CD4-positive, CD25-positive, alpha-beta regulatory T cell (primary cell): ENCODE measurements at regions not wholly inside any gene's neighbourhood (a gene's known extent, or its start where the extent isn't known, plus 50 kb on each side); places are given as distances from the start of the nearest gene placed in this dataset.
A peak's percentile ranks its signal among the peaks of the same experiment; 100 is the strongest.

Source experiments
- ATAC-seq, 2 donors: fragments of 150-1000 bp; cut with Tn5 transposase; one replicate each; pipeline ENCODE4 v1.10.0; 2021; ENCODE audit warnings: low read depth in 2 of 2, moderate number of reproducible peaks in 2 of 2, moderate library complexity in 1 of 2
- DNase-seq, 3 donors: peaks; one replicate each; pipeline versions ENCODE4 v3.0.0 to v3.0.0-alpha.2; 2012 to 2022; ENCODE audit warnings: mixed read lengths in 1 of 3
- H3K27ac ChIP-seq: one replicate; pipeline ENCODE4 v1.7.0; 2013; ENCODE audit warnings: mild to moderate bottlenecking, low read length; ENCODE audit not compliant: insufficient read depth, poor library complexity, severe bottlenecking
- H3K27me3 ChIP-seq: one replicate; pipeline ENCODE4 v1.7.0; 2013; ENCODE audit warnings: low read length; ENCODE audit not compliant: control insufficient read depth, insufficient read depth
- H3K36me3 ChIP-seq: one replicate; pipeline ENCODE4 v1.7.0; 2013; ENCODE audit warnings: mild to moderate bottlenecking, low read length, moderate library complexity; ENCODE audit not compliant: control insufficient read depth, insufficient read depth
- H3K4me1 ChIP-seq: 2 replicates; pipeline ENCODE4 v1.7.0; 2013; ENCODE audit warnings: mild to moderate bottlenecking, low read length; ENCODE audit not compliant: insufficient read depth, control insufficient read depth, poor library complexity, severe bottlenecking
- H3K4me3 ChIP-seq: one replicate; pipeline ENCODE4 v1.7.0; 2013; ENCODE audit warnings: low read depth, mild to moderate bottlenecking, low read length, moderate library complexity
- H3K9me3 ChIP-seq, 2 experiments: 1 replicate in 1 of 2; 2 replicates in 1 of 2; pipeline ENCODE4 v1.7.0; 2013; ENCODE audit warnings: low read length in 2 of 2, mild to moderate bottlenecking in 1 of 2, moderate library complexity in 1 of 2; ENCODE audit not compliant: control insufficient read depth in 2 of 2
- H3K27ac Mint-ChIP-seq, 3 donors: one replicate each; pipeline ENCODE4 v1.8.0; 2020 to 2022; ENCODE audit warnings: mild to moderate bottlenecking in 3 of 3, mixed read lengths in 3 of 3, moderate library complexity in 2 of 3
- H3K27me3 Mint-ChIP-seq: one replicate; pipeline ENCODE4 v1.8.0; 2022; ENCODE audit warnings: mild to moderate bottlenecking, mixed read lengths
- H3K36me3 Mint-ChIP-seq: one replicate; pipeline ENCODE4 v1.8.0; 2020; ENCODE audit warnings: mixed read lengths
- H3K4me1 Mint-ChIP-seq, 4 donors: one replicate each; pipeline ENCODE4 v1.8.0; 2020 to 2022; ENCODE audit warnings: mixed read lengths in 4 of 4, mild to moderate bottlenecking in 1 of 4
- H3K4me3 Mint-ChIP-seq, 4 donors: one replicate each; pipeline ENCODE4 v1.8.0; 2020 to 2022; ENCODE audit warnings: mild to moderate bottlenecking in 4 of 4, mixed read lengths in 4 of 4, moderate library complexity in 3 of 4
- H3K9me3 Mint-ChIP-seq, 7 donors: one replicate each; pipeline ENCODE4 v1.8.0; 2020 to 2022; ENCODE audit warnings: mixed read lengths in 7 of 7, mild to moderate bottlenecking in 3 of 7, moderate library complexity in 2 of 7

GRCh38 chr15:70470556-70471191, 292.7 kb downstream of the UACA start:
- Mint-ChIP-seq H3K36me3 (no peaks in the 10 kb centered on the region), H3K27me3 (peaks cover 33% of the 10 kb centered on the region), H3K27ac (no peak overlapping the region), H3K9me3 (peaks cover 0 to 2% (median 0%) of the 10 kb centered on the region in 7 donors), H3K4me3 (peak overlapping the region in 1 of 4 donors; percentile 86), H3K4me1 (peaks cover 0 to 12% (median 2%) of the 10 kb centered on the region in 4 donors)
- Histone ChIP-seq H3K4me1 (no peaks in the 10 kb centered on the region), H3K36me3 (no peaks in the 10 kb centered on the region), H3K4me3 (no peak overlapping the region), H3K27me3 (peaks cover 5% of the 10 kb centered on the region), H3K27ac (no peak overlapping the region), H3K9me3 (no peaks in the 10 kb centered on the region)
- ATAC-seq: no peak
- no peak for DNase-seq

DNA sequence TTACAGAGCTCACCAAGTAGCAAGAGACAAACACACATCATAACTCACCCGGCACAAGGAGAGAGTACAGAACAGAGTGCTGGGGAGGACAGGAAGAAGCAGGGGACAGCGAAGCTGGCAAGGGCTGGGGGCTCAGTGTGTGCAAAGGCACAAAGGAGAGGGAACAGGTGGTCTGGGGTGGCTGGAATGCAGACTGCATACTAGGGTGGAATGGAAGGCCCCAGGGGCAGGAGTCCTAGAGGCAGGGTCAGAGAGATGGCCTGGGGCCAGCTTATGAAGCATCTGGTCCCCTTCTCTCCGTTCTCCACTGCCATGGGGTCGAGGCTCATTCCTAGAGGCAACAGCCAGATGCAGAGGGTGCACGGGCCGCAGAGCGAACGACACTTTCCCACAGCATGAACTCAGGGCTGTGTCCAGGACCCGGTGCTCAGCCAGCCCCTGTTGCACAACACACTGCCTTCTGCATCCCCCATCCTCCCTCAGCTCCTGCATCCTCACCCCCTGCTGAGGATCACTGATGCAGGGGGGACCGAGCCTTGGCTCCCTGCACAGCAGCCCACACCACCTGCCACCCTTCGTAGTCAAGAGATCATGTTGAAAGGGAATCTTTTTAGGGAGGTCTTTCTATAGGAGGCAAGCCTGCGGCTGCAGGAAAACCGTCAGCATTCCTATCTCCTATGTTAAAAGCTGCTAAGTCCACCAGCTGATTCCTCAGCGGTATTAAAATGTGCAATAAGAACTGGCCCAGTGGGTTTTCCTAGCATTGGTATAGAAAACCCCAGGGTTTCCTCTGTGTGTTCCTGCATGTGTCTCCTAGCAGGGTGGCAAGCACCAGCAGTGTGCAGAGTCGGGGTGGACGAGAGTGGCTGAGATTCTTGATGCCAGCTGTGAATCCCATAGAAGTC, 293.5 kb downstream of the UACA start:
- Mint-ChIP-seq H3K4me3 (peak overlapping the region in 1 of 4 donors; percentile 86), H3K9me3 (peaks cover 0 to 2% (median 0%) of the 10 kb centered on the region in 7 donors), H3K27me3 (peaks cover 25% of the 10 kb centered on the region), H3K27ac (no peak overlapping the region), H3K36me3 (no peaks in the 10 kb centered on the region), H3K4me1 (peaks cover 0 to 6% (median 2%) of the 10 kb centered on the region in 4 donors)
- Histone ChIP-seq H3K27me3 (peaks cover 2% of the 10 kb centered on the region), H3K4me3 (no peak overlapping the region), H3K27ac (no peak overlapping the region), H3K9me3 (no peaks in the 10 kb centered on the region), H3K4me1 (no peaks in the 10 kb centered on the region), H3K36me3 (no peaks in the 10 kb centered on the region)
- ATAC-seq (no peak), DNase-seq (no peak)

DNA sequence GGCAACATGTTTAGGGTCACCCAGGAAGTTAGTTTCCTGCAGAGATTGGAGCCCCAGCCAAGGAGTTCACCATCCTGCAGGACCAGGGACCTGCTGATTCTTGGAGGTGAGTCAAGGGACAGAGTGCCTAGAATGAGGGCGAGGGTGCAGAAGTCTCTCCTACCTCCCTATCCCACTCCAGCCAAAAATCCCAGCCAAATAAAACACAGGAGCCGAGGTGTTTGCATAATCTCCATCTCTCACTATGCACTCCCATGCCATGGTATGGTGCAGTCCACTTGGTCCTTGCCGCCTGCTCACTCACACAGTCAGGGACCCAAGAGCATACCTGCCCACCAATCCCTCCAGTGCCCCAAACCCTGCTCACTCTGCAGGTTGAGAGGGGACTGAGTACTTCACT, 294.2 kb downstream of the UACA start:
- no peak for DNase-seq
- no peak for ATAC-seq
- Histone ChIP-seq H3K4me1 (no peaks in the 10 kb centered on the region), H3K27ac (no peak overlapping the region), H3K27me3 (no peaks in the 10 kb centered on the region), H3K9me3 (no peaks in the 10 kb centered on the region), H3K4me3 (no peak overlapping the region), H3K36me3 (no peaks in the 10 kb centered on the region)
- Mint-ChIP-seq H3K9me3 (peaks cover 0 to 2% (median 0%) of the 10 kb centered on the region in 7 donors), H3K27me3 (peaks cover 24% of the 10 kb centered on the region), H3K4me1 (peaks cover 0 to 4% (median under 1%) of the 10 kb centered on the region in 4 donors), H3K36me3 (no peaks in the 10 kb centered on the region), H3K27ac (no peak overlapping the region), H3K4me3 (no peak overlapping the region)

GRCh38 chr15:70466895-70467529, 296.3 kb downstream of the UACA start:
- H3K4me3 ChIP-seq: no peak overlapping the region
- no peaks in the 10 kb centered on the region for H3K4me1 ChIP-seq
- H3K27me3 ChIP-seq: peaks cover 1% of the 10 kb centered on the region
- peaks cover 0 to 4% (median 0%) of the 10 kb centered on the region in 4 donors for H3K4me1 Mint-ChIP-seq
- H3K4me3 Mint-ChIP-seq: no peak overlapping the region
- no peak overlapping the region for H3K27ac Mint-ChIP-seq
- peak in 2 of 3 donors; percentile 36 to 69 for DNase-seq
- H3K36me3 Mint-ChIP-seq: no peaks in the 10 kb centered on the region
- peaks cover 0 to 2% (median 0%) of the 10 kb centered on the region in 7 donors for H3K9me3 Mint-ChIP-seq
- ATAC-seq: peak; percentile 56 to 68
- no peaks in the 10 kb centered on the region for H3K9me3 ChIP-seq
- no peak overlapping the region for H3K27ac ChIP-seq
- H3K36me3 ChIP-seq: no peaks in the 10 kb centered on the region
- peaks cover 18% of the 10 kb centered on the region for H3K27me3 Mint-ChIP-seq

GRCh38 chr15:70466305-70466704, 297.1 kb downstream of the UACA start:
- Mint-ChIP-seq H3K27me3 (peaks cover 15% of the 10 kb centered on the region), H3K27ac (no peak overlapping the region)
- ATAC-seq: no peak

DNA sequence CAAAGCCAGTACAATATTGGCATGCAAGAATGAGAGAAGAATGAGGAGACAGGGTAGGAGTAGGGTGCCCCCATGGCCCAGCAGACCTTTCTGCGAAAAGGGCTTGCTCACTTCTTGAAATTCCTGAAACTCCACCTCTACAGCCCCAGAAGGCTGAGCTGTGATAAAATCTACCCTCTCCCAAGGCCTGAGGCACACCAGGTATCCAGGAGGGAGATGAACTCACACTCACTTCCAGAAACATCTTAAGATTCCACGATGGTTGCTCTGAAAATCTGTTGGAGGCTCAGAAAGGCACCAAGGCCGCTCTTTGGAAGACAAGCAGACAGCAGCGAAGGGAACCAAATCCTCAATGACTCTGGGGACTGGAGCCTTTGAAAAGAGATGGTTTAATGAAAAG, 297.5 kb downstream of the UACA start:
- Histone ChIP-seq H3K4me1 (no peaks in the 10 kb centered on the region), H3K9me3 (no peaks in the 10 kb centered on the region), H3K27ac (no peak overlapping the region), H3K36me3 (no peaks in the 10 kb centered on the region), H3K27me3 (peaks cover 5% of the 10 kb centered on the region), H3K4me3 (no peak overlapping the region)
- Mint-ChIP-seq H3K4me1 (peaks cover 0 to 4% (median 0%) of the 10 kb centered on the region in 4 donors), H3K36me3 (no peaks in the 10 kb centered on the region), H3K27me3 (peaks cover 20% of the 10 kb centered on the region), H3K27ac (no peak overlapping the region), H3K4me3 (no peak overlapping the region), H3K9me3 (peaks cover 0 to 2% (median 0%) of the 10 kb centered on the region in 7 donors)
- DNase-seq (no peak), ATAC-seq (no peak)

More at GRCh38 chr15:70466305-70466704, 297.1 kb downstream of the UACA start:
- Mint-ChIP-seq H3K36me3 (no peaks in the 10 kb centered on the region), H3K4me1 (peaks cover 0 to 4% (median 0%) of the 10 kb centered on the region in 4 donors), H3K9me3 (peaks cover 0 to 2% (median 0%) of the 10 kb centered on the region in 7 donors), H3K4me3 (no peak overlapping the region)
- H3K4me3 ChIP-seq: no peak overlapping the region
- no peaks in the 10 kb centered on the region for H3K36me3 ChIP-seq
- H3K27ac ChIP-seq: no peak overlapping the region
- no peaks in the 10 kb centered on the region for H3K4me1 ChIP-seq
- H3K27me3 ChIP-seq: peaks cover 2% of the 10 kb centered on the region
- H3K9me3 ChIP-seq: no peaks in the 10 kb centered on the region
- DNase-seq: no peak

DNA sequence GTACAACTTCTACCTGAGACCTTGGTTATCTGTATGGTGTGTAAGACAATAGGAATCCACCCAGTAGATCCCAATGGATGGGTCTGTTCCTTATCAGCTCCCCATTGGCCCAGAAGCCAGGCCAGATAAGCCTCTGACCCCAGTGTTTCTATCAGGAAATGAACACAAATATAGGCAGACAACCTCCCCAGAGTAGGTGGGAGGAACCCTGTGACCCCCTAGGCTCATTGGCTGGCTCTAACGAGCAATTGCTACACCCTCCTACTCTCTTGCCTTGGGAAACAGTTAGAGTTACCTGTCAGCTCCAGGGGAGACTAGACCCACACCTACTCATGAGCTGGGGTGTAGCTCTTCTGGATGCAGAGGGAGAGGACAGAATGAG, 299.9 kb downstream of the UACA start:
- no peak overlapping the region for H3K4me3 Mint-ChIP-seq
- no peak overlapping the region for H3K4me3 ChIP-seq
- H3K9me3 ChIP-seq: no peaks in the 10 kb centered on the region
- H3K27me3 Mint-ChIP-seq: peaks cover 26% of the 10 kb centered on the region
- ATAC-seq (no peak), DNase-seq (no peak)
- no peaks in the 10 kb centered on the region for H3K9me3 Mint-ChIP-seq
- no peaks in the 10 kb centered on the region for H3K36me3 Mint-ChIP-seq
- H3K27ac ChIP-seq: no peak overlapping the region
- peaks cover 5% of the 10 kb centered on the region for H3K27me3 ChIP-seq
- H3K36me3 ChIP-seq: no peaks in the 10 kb centered on the region
- peaks cover 0 to 6% (median 5%) of the 10 kb centered on the region in 4 donors for H3K4me1 Mint-ChIP-seq
- H3K27ac Mint-ChIP-seq: no peak overlapping the region
- H3K4me1 ChIP-seq: no peaks in the 10 kb centered on the region
